VCaP (cell line): ENCODE measurements at regions not wholly inside any gene's neighbourhood (a gene's known extent, or its start where the extent isn't known, plus 50 kb on each side); places are given as distances from the start of the nearest gene placed in this dataset.

Source experiments
- H3K27ac ChIP-seq: fragments of 450-650 bp; 2 replicates; pipeline ENCODE4 v1.5.1; 2017
- TF ChIP-seq, protein P1 (sequence below): fragments of 450-650 bp; conservative IDR thresholded peaks from 2 replicates; pipeline ENCODE4 v1.5.1; 2017; ENCODE audit warnings: mild to moderate bottlenecking, moderate library complexity

- no peak overlapping the region for H3K27ac ChIP-seq
- TF ChIP-seq, protein P1, sequence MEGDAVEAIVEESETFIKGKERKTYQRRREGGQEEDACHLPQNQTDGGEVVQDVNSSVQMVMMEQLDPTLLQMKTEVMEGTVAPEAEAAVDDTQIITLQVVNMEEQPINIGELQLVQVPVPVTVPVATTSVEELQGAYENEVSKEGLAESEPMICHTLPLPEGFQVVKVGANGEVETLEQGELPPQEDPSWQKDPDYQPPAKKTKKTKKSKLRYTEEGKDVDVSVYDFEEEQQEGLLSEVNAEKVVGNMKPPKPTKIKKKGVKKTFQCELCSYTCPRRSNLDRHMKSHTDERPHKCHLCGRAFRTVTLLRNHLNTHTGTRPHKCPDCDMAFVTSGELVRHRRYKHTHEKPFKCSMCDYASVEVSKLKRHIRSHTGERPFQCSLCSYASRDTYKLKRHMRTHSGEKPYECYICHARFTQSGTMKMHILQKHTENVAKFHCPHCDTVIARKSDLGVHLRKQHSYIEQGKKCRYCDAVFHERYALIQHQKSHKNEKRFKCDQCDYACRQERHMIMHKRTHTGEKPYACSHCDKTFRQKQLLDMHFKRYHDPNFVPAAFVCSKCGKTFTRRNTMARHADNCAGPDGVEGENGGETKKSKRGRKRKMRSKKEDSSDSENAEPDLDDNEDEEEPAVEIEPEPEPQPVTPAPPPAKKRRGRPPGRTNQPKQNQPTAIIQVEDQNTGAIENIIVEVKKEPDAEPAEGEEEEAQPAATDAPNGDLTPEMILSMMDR, result no peak
These were observed 273.1 kb upstream of the UBE2E3 start for GRCh38 chr2:180707175-180707883.

DNA sequence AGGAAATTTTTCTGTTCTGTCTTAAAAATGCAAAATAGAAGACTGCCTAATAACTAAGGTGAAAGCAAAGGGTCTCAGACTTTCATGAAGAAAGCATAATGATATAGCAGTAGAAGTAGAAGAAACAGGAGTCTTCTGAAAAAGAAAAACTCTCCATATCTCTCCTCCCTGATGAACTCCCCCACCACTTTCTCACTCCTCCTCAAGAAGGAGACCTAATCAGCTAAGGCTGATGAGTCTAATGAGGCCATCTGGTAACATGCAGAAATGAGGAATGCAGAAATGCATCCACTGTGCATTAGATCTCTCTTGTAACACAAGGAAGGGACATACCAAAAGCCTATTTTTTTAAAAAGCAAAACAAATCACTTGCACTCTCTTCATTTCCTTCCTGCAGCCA lies 273.7 kb upstream of the UBE2E3 start:
- no peak overlapping the region for H3K27ac ChIP-seq
- TF ChIP-seq, protein P1, result no peak

GRCh38 chr2:180705551-180705950 lies 274.9 kb upstream of the UBE2E3 start:
- TF ChIP-seq, protein P1, result no peak
- no peak overlapping the region for H3K27ac ChIP-seq

DNA sequence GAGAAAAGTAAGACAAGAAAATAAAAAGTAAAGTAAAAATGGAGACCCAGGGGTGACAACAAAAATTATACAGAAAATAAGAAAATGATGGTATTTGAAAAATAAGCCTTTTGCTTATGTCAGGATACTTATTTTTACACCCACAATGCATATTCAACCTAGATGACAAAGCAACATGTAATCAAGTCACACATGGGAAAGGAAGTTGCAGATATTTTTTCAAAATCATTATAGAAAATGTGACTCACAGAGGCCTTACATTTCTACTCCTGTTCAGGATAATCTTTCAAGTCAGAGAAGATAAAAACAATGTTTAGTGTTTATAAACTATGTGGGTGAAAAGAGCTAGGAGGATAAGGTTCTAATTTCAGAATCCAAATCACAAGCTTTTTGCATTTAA lies 275.3 kb upstream of the UBE2E3 start:
- no peak overlapping the region for H3K27ac ChIP-seq
- TF ChIP-seq, protein P1, result no peak

- TF ChIP-seq, protein P1, result no peak
- no peak overlapping the region for H3K27ac ChIP-seq
These were observed 280.6 kb upstream of the UBE2E3 start for GRCh38 chr2:180699657-180700361.

DNA sequence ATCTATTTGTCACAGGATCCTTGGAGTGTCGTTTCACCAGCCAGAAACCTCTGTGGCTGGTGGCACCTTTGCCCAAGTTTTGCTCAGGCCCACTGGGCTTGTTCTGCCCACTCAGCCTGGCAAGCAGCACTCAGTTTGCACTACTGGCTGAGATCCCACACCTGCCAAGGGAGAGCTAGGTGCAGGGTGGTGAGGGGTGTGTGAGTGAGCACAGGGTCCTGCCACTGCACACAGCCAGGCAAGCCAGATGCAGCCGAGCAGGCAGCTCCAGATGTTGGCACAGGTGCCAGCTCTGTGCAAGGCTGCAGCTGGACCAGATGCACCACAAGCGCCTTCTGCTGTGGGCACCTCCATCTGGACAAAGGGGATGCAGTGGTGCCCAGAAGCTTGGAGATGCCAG lies 281.7 kb upstream of the UBE2E3 start:
- TF ChIP-seq, protein P1, result no peak
- no peak overlapping the region for H3K27ac ChIP-seq

GRCh38 chr2:180695586-180696401 lies 284.6 kb upstream of the UBE2E3 start:
- TF ChIP-seq, protein P1, result no peak
- peak overlapping the region; percentile 74 for H3K27ac ChIP-seq
